Prostate gland (tissue), 2 donors: ENCODE measurements at regions not wholly inside any gene's neighbourhood (a gene's known extent, or its start where the extent isn't known, plus 50 kb on each side); places are given as distances from the start of the nearest gene placed in this dataset.

Source experiments
- DNase-seq: peaks from one replicate; pipeline ENCODE4 v3.0.0-alpha.2; 2019; ENCODE audit warnings: low spot score
- H3K27ac ChIP-seq, 2 donors: fragments of 200-600 bp; sonication (generic); 2 replicates each; pipeline ENCODE4 v1.5.1; 2017 to 2019
- H3K27me3 ChIP-seq: fragments of 200-600 bp; sonication (generic); replicated peaks from 2 replicates; pipeline ENCODE4 v1.5.1; 2019; ENCODE audit not compliant: insufficient read depth
- H3K36me3 ChIP-seq, 2 donors: fragments of 200-600 bp; sonication (generic); 1 replicate in 1 of 2; 2 replicates in 1 of 2; pipeline versions ENCODE4 v1.5.1 to v1.8.1; 2017 to 2019
- H3K4me1 ChIP-seq: fragments of 200-600 bp; sonication (generic); replicated peaks from 2 replicates; pipeline ENCODE4 v1.5.1; 2019
- H3K4me3 ChIP-seq, 2 donors: fragments of 200-600 bp; sonication (generic); 2 replicates each; pipeline ENCODE4 v1.5.1; 2017 to 2019
- H3K9me3 ChIP-seq: fragments of 200-600 bp; sonication (generic); 2 replicates; pipeline ENCODE4 v1.5.1; 2017
- CTCF ChIP-seq, 4 experiments: fragments of 200-600 bp in 2 of 4; fragments of 450-650 bp in 2 of 4; sonication (generic) in 2 of 4; IDR thresholded peaks; 1 replicate in 3 of 4; 2 replicates in 1 of 4; pipeline ENCODE4 v1.5.1; 2016 to 2019; ENCODE audit warnings: antibody characterized with exemption in 4 of 4, mild to moderate bottlenecking in 2 of 4, moderate library complexity in 2 of 4
- POLR2A ChIP-seq: fragments of 450-650 bp; IDR thresholded peaks from one replicate; pipeline ENCODE4 v1.6.1; 2016; ENCODE audit warnings: antibody characterized with exemption, mild to moderate bottlenecking
- POLR2AphosphoS5 ChIP-seq: sonication (generic); formaldehyde crosslinking; IDR thresholded peaks from one replicate; pipeline ENCODE4 v1.6.1; 2017; ENCODE audit warnings: antibody characterized with exemption
- WGBS: methylation state at CpG from one replicate; pipeline ENCODE4 v1.1.5; 2018; 5-methylcytosine and 5-hydroxymethylcytosine counted together
- intact Hi-C: fragments of 100-400 bp; cut with DNase I; formaldehyde crosslinking; loops from one replicate; pipeline ENCODE4 v1.14.2; 2022

DNA sequence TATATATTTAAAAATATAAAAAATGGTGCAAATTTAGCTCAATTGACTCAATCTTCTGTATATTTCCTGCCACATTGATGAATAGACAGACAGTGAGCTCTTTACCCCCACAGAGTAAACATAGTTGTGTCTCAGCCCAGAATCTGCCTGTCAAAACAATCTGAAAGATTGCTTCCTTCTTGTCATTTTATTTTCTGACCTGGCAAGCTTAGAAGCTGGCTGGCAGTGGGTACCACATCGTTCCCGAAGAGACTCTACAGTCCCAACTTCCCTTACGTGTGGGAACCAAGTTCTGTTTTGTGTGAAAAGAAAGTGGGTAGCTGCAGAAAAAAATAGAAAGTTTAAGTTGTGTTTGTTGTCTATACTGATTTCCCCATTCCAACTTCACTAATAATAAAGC, 629.3 kb upstream of the NEGR1 start:
- intact Hi-C loops, result no loop called here
- Histone ChIP-seq H3K4me1 (no peaks in the 10 kb centered on the region), H3K36me3 (no peaks in the 10 kb centered on the region), H3K4me3 (no peak overlapping the region), H3K27me3 (no peaks in the 10 kb centered on the region), H3K9me3 (no peaks in the 10 kb centered on the region), H3K27ac (no peak overlapping the region)
- DNase-seq, result no peak
- 59% methylated on average over 3 of the region's 3 CpGs for WGBS
- TF ChIP-seq POLR2AphosphoS5 (no peak), CTCF (IDR thresholded peaks at IDR 0.05) (no peak), POLR2A (no peak)

- H3K36me3 ChIP-seq, result no peaks in the 10 kb centered on the region
- no peak overlapping the region for H3K4me3 ChIP-seq
- no peak for TF ChIP-seq POLR2A
- no peak for TF ChIP-seq POLR2AphosphoS5
- no peak for TF ChIP-seq CTCF (IDR thresholded peaks at IDR 0.05)
- no peak for DNase-seq
- no peaks in the 10 kb centered on the region for H3K9me3 ChIP-seq
- H3K27me3 ChIP-seq, result no peaks in the 10 kb centered on the region
- intact Hi-C loops, result no loop called here
- H3K4me1 ChIP-seq, result no peaks in the 10 kb centered on the region
- H3K27ac ChIP-seq, result no peak overlapping the region
Measured at GRCh38 chr1:72896256-72896655, 613.9 kb upstream of the NEGR1 start.

GRCh38 chr1:72892461-72892860, 610.1 kb upstream of the NEGR1 start:
- TF ChIP-seq POLR2AphosphoS5, result no peak
- TF ChIP-seq POLR2A, result no peak
- no peak for TF ChIP-seq CTCF (IDR thresholded peaks at IDR 0.05)
- intact Hi-C loops, result no loop called here
- H3K36me3 ChIP-seq, result no peaks in the 10 kb centered on the region
- no peak overlapping the region for H3K4me3 ChIP-seq
- 60% methylated on average over 1 of the region's 1 CpG for WGBS
- H3K4me1 ChIP-seq, result no peaks in the 10 kb centered on the region
- DNase-seq, result no peak
- no peak overlapping the region for H3K27ac ChIP-seq
- no peaks in the 10 kb centered on the region for H3K9me3 ChIP-seq
- no peaks in the 10 kb centered on the region for H3K27me3 ChIP-seq

DNA sequence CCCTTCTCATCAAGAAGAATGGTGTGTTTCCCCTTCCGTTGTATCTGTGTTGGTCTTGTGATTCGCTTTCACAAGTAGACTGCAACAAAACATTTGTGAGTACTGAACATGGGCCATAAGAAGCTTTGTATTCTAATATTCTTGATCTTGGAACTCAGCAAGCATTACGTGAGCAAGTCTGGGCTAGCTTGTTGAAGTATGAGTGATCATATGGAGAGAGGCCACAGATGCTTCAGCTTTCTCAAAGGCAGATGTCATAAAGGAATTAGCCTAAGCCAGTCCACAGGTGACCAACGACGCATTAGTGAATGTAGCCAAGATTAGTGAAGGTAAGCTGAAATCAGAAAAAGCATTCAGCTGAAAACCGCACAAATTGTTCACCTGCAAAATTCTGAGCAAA, 609.6 kb upstream of the NEGR1 start:
- H3K36me3 ChIP-seq, result no peaks in the 10 kb centered on the region
- no peaks in the 10 kb centered on the region for H3K27me3 ChIP-seq
- H3K27ac ChIP-seq, result no peak overlapping the region
- H3K4me3 ChIP-seq, result no peak overlapping the region
- WGBS, result 68% methylated on average over 6 of the region's 6 CpGs
- no peak for DNase-seq
- no peaks in the 10 kb centered on the region for H3K9me3 ChIP-seq
- H3K4me1 ChIP-seq, result no peaks in the 10 kb centered on the region
- no peak for TF ChIP-seq POLR2AphosphoS5
- TF ChIP-seq CTCF (IDR thresholded peaks at IDR 0.05), result no peak
- TF ChIP-seq POLR2A, result no peak
- intact Hi-C loops, result no loop called here

GRCh38 chr1:72885841-72886240, 603.5 kb upstream of the NEGR1 start:
- H3K27ac ChIP-seq, result no peak overlapping the region
- WGBS, result 70% methylated on average over 1 of the region's 1 CpG
- no peak for DNase-seq
- H3K36me3 ChIP-seq, result no peaks in the 10 kb centered on the region
- no peaks in the 10 kb centered on the region for H3K4me1 ChIP-seq
- H3K9me3 ChIP-seq, result no peaks in the 10 kb centered on the region
- H3K27me3 ChIP-seq, result no peaks in the 10 kb centered on the region
- intact Hi-C loops, result no loop called here
- no peak overlapping the region for H3K4me3 ChIP-seq
- TF ChIP-seq CTCF (IDR thresholded peaks at IDR 0.05) (no peak), POLR2AphosphoS5 (no peak), POLR2A (no peak)
